Head of caudate nucleus (tissue), 42 donors: ENCODE measurements at regions not wholly inside any gene's neighbourhood (a gene's known extent, or its start where the extent isn't known, plus 50 kb on each side); places are given as distances from the start of the nearest gene placed in this dataset.

ENCODE experiments used
- DNase-seq, 42 donors: peaks; one replicate each; pipeline versions ENCODE4 v3.0.0 to v3.0.0-alpha.2; 2020 to 2021; ENCODE audit warnings: mixed read lengths in 7 of 42
- intact Hi-C: fragments of 100-400 bp; cut with DNase I; formaldehyde crosslinking; loops from one replicate; pipeline ENCODE4 v1.15.0; 2022

- intact Hi-C loops: no loop called here
- DNase-seq: peak in 1 of 42 donors; percentile 24
Observed at GRCh38 chr10:128802062-128802461, 665.0 kb upstream of the MGMT start.

GRCh38 chr10:128803790-128804189 lies 663.3 kb upstream of the MGMT start:
- intact Hi-C loops: no loop called here
- peak in 2 of 42 donors; percentile 18 to 33 for DNase-seq

- intact Hi-C loops: no loop called here
- peak in 2 of 42 donors; percentile 18 to 30 for DNase-seq
Observed at GRCh38 chr10:128804411-128804810, 662.6 kb upstream of the MGMT start.

GRCh38 chr10:128808921-128809440 lies 658.1 kb upstream of the MGMT start:
- intact Hi-C loops: no loop called here
- peak in 1 of 42 donors; percentile 12 for DNase-seq

GRCh38 chr10:128811511-128811910 lies 655.5 kb upstream of the MGMT start:
- intact Hi-C loops: no loop called here
- peak in 1 of 42 donors; percentile 0 for DNase-seq

- intact Hi-C loops: no loop called here
- DNase-seq: peak in 1 of 42 donors; percentile 13
Observed at GRCh38 chr10:128812000-128812399, 655.0 kb upstream of the MGMT start.

GRCh38 chr10:128813574-128813973 lies 653.5 kb upstream of the MGMT start:
- intact Hi-C loops: no loop called here
- no peak for DNase-seq

- DNase-seq: no peak
- intact Hi-C loops: no loop called here
Observed at GRCh38 chr10:128814024-128814423, 653.0 kb upstream of the MGMT start.

- DNase-seq: no peak
- intact Hi-C loops: no loop called here
Observed at GRCh38 chr10:128814782-128815181, 652.3 kb upstream of the MGMT start.

GRCh38 chr10:128816726-128817125 lies 650.3 kb upstream of the MGMT start:
- DNase-seq: no peak
- intact Hi-C loops: no loop called here

GRCh38 chr10:128817636-128818035 lies 649.4 kb upstream of the MGMT start:
- no peak for DNase-seq
- intact Hi-C loops: no loop called here

- intact Hi-C loops: no loop called here
- DNase-seq: peak in 2 of 42 donors; percentile 13 to 15
Observed at GRCh38 chr10:128820663-128821062, 646.4 kb upstream of the MGMT start.

GRCh38 chr10:128823201-128823600 lies 643.8 kb upstream of the MGMT start:
- peak in 2 of 42 donors; percentile 8 to 32 for DNase-seq
- intact Hi-C loops: no loop called here

- peak in 1 of 42 donors; percentile 1 for DNase-seq
- intact Hi-C loops: no loop called here
Observed at GRCh38 chr10:128825626-128826025, 641.4 kb upstream of the MGMT start.

- intact Hi-C loops: no loop called here
- no peak for DNase-seq
Observed at GRCh38 chr10:128833671-128834070, 633.4 kb upstream of the MGMT start.

GRCh38 chr10:128835361-128835760 lies 631.7 kb upstream of the MGMT start:
- intact Hi-C loops: no loop called here
- peak in 1 of 42 donors; percentile 20 for DNase-seq

GRCh38 chr10:128837478-128837877 lies 629.6 kb upstream of the MGMT start:
- intact Hi-C loops: no loop called here
- no peak for DNase-seq

- intact Hi-C loops: no loop called here
- DNase-seq: no peak
Observed at GRCh38 chr10:128839134-128839533, 627.9 kb upstream of the MGMT start.

GRCh38 chr10:128839701-128840100 lies 627.3 kb upstream of the MGMT start:
- intact Hi-C loops: no loop called here
- no peak for DNase-seq

- intact Hi-C loops: no loop called here
- no peak for DNase-seq
Observed at GRCh38 chr10:128843972-128844371, 623.1 kb upstream of the MGMT start.

GRCh38 chr10:128846927-128847326 lies 620.1 kb upstream of the MGMT start:
- intact Hi-C loops: no loop called here
- no peak for DNase-seq

- peak in 1 of 42 donors; percentile 18 for DNase-seq
- intact Hi-C loops: no loop called here
Observed at GRCh38 chr10:128848810-128849209, 618.2 kb upstream of the MGMT start.
